ENCODE measurements at regions not wholly inside any gene's neighbourhood (a gene's known extent, or its start where the extent isn't known, plus 50 kb on each side); places are given as distances from the start of the nearest gene placed in this dataset.

DNA sequence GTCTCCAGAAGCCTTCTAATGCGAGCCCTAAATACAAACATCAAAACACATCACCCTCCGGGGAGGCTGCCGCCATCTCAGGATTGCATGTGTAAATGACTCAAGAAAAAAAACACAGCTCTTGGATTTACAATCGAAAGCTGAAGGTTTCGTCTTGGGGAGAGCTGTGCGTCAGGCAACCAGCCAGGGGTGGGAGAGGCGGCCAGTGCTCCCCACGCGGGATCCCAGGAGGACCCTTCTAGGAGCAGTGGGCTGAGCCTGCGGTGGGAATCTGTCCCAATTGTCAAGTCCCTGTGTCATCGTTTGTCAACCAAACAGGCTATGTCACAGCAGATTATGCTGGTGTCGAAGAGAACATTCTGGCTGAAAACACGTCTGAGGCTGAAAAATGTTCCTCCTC is 209.7 kb downstream of the ABCC12 start:
- no peak overlapping the region for H3K27ac ChIP-seq (ENCODE audit: low read depth, low read length)
- no peak overlapping the region for H3K4me3 ChIP-seq (ENCODE audit: low read depth, low read length)
- TF ChIP-seq, protein P1, sequence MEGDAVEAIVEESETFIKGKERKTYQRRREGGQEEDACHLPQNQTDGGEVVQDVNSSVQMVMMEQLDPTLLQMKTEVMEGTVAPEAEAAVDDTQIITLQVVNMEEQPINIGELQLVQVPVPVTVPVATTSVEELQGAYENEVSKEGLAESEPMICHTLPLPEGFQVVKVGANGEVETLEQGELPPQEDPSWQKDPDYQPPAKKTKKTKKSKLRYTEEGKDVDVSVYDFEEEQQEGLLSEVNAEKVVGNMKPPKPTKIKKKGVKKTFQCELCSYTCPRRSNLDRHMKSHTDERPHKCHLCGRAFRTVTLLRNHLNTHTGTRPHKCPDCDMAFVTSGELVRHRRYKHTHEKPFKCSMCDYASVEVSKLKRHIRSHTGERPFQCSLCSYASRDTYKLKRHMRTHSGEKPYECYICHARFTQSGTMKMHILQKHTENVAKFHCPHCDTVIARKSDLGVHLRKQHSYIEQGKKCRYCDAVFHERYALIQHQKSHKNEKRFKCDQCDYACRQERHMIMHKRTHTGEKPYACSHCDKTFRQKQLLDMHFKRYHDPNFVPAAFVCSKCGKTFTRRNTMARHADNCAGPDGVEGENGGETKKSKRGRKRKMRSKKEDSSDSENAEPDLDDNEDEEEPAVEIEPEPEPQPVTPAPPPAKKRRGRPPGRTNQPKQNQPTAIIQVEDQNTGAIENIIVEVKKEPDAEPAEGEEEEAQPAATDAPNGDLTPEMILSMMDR (IDR thresholded peaks at IDR 0.05; ENCODE audit: low read depth, low read length): no peak
- no peaks in the 10 kb centered on the region; the same call in 1 of the 2 replicates for H3K9me3 ChIP-seq (ENCODE audit: control insufficient read depth, insufficient read depth, low read length)
- ChIA-PET POLR2A (no interaction called here), CTCF (no interaction called here)
- peaks cover 11% of the 10 kb centered on the region for H3K27me3 ChIP-seq (ENCODE audit: control insufficient read depth, insufficient read depth, low read length)
- DNase-seq (ENCODE audit: low read depth, low spot score): no peak

- ChIA-PET CTCF (no interaction called here), POLR2A (no interaction called here)
- Histone ChIP-seq H3K4me3 (ENCODE audit: low read depth, low read length) (no peak overlapping the region), H3K9me3 (ENCODE audit: control insufficient read depth, insufficient read depth, low read length) (no peaks in the 10 kb centered on the region; the same call in 1 of the 2 replicates), H3K27me3 (ENCODE audit: control insufficient read depth, insufficient read depth, low read length) (peaks cover 11% of the 10 kb centered on the region), H3K27ac (ENCODE audit: low read depth, low read length) (no peak overlapping the region)
- no peak for DNase-seq (ENCODE audit: low read depth, low spot score)
- TF ChIP-seq, protein P1 (IDR thresholded peaks at IDR 0.05; ENCODE audit: low read depth, low read length): no peak
Observed at GRCh38 chr16:47944589-47944988, 211.2 kb downstream of the ABCC12 start.

DNA sequence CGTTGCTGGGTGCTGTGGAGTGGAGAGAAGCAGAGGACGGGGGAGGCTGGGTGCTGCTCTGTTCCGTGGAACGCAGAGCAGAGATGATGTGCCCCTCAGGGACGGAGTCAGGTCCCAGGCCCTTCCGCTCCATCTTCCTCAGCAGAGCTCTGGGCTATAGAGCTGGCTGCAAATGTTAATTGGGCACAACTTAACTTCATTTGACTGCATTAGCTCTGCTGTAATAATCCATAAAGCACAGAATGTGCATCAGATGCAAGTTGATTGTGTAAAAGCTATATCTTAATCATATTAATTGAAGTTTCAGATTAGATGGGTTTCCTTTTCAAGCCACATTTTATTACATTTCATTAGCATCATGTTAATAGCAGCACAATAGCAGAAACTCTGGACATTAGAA is 212.6 kb downstream of the ABCC12 start:
- no peak overlapping the region for H3K27ac ChIP-seq (ENCODE audit: low read depth, low read length)
- TF ChIP-seq, protein P1 (IDR thresholded peaks at IDR 0.05; ENCODE audit: low read depth, low read length): no peak
- no peak overlapping the region for H3K4me3 ChIP-seq (ENCODE audit: low read depth, low read length)
- DNase-seq (ENCODE audit: low read depth, low spot score): no peak
- peaks cover 9% of the 10 kb centered on the region for H3K27me3 ChIP-seq (ENCODE audit: control insufficient read depth, insufficient read depth, low read length)
- CTCF ChIA-PET: no interaction called here
- POLR2A ChIA-PET: no interaction called here
- no peaks in the 10 kb centered on the region for H3K9me3 ChIP-seq (ENCODE audit: control insufficient read depth, insufficient read depth, low read length)

GRCh38 chr16:47940466-47940865 is 215.3 kb downstream of the ABCC12 start:
- no peak for DNase-seq (ENCODE audit: low read depth, low spot score)
- H3K27ac ChIP-seq (ENCODE audit: low read depth, low read length): no peak overlapping the region
- CTCF ChIA-PET: interaction anchor here (0.7 kb wide), 1 partner anchor 657 kb away, joined by 3 read pairs; no protein-coding TSS in a partner anchor
- H3K9me3 ChIP-seq (ENCODE audit: control insufficient read depth, insufficient read depth, low read length): no peaks in the 10 kb centered on the region
- no peak overlapping the region for H3K4me3 ChIP-seq (ENCODE audit: low read depth, low read length)
- TF ChIP-seq, protein P1 (IDR thresholded peaks at IDR 0.05; ENCODE audit: low read depth, low read length): no peak
- peaks cover 6% of the 10 kb centered on the region for H3K27me3 ChIP-seq (ENCODE audit: control insufficient read depth, insufficient read depth, low read length)
- POLR2A ChIA-PET: no interaction called here

DNA sequence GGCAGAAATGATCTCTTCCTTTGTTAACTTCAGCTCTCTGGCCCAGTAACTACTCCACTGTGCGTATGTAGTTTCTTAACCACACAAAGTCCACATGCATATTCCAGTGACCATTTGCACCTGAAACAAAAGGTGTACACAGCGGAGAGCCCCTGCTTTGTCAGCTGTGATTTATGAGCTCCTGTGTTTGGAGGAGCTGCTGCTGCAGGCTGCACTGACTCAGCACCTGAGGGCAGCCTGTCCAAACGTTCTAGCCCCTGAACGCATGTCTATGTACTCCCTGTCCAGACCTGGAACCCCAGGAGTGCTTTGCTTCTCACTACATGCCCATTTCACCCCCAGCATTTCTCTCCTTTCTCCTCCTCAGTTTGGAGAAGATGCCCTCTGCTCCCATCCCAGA is 216.1 kb downstream of the ABCC12 start:
- TF ChIP-seq, protein P1 (IDR thresholded peaks at IDR 0.05; ENCODE audit: low read depth, low read length): no peak
- CTCF ChIA-PET: no interaction called here
- DNase-seq (ENCODE audit: low read depth, low spot score): no peak
- Histone ChIP-seq H3K4me3 (ENCODE audit: low read depth, low read length) (no peak overlapping the region), H3K27me3 (ENCODE audit: control insufficient read depth, insufficient read depth, low read length) (peaks cover 6% of the 10 kb centered on the region), H3K9me3 (ENCODE audit: control insufficient read depth, insufficient read depth, low read length) (no peaks in the 10 kb centered on the region), H3K27ac (ENCODE audit: low read depth, low read length) (no peak overlapping the region)
- POLR2A ChIA-PET: no interaction called here
